Prostate gland (tissue), 2 donors: ENCODE measurements at regions not wholly inside any gene's neighbourhood (a gene's known extent, or its start where the extent isn't known, plus 50 kb on each side); places are given as distances from the start of the nearest gene placed in this dataset.

Experiments used
- POLR2A ChIP-seq: fragments of 450-650 bp; IDR thresholded peaks from one replicate; pipeline ENCODE4 v1.6.1; 2016; ENCODE audit warnings: antibody characterized with exemption, mild to moderate bottlenecking
- POLR2AphosphoS5 ChIP-seq: sonication (generic); formaldehyde crosslinking; IDR thresholded peaks from one replicate; pipeline ENCODE4 v1.6.1; 2017; ENCODE audit warnings: antibody characterized with exemption
- TF ChIP-seq, protein P1 (sequence below), 4 experiments: fragments of 200-600 bp in 2 of 4; fragments of 450-650 bp in 2 of 4; sonication (generic) in 2 of 4; IDR thresholded peaks; 1 replicate in 3 of 4; 2 replicates in 1 of 4; pipeline ENCODE4 v1.5.1; 2016 to 2019; ENCODE audit warnings: antibody characterized with exemption in 4 of 4, mild to moderate bottlenecking in 2 of 4, moderate library complexity in 2 of 4

DNA sequence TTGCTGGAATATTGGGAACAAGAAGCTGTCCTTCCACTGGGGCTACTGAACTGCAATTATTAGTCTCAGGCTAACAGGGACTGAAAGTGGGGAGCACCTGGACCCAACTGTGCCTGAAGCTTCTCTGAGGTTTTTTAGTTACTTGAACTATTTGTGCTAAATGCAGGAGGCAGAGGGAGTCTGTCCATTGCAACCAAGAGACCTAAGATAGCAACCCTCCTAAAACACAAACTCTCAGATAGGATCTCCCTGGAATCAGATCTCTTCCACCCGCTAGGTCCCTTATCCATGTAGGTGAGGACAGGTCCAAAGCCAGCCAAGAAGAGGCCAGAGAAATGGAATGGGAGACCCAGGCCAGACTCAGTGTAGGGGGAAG, 58.1 kb downstream of the NCOR2 start:
- TF ChIP-seq, protein P1, sequence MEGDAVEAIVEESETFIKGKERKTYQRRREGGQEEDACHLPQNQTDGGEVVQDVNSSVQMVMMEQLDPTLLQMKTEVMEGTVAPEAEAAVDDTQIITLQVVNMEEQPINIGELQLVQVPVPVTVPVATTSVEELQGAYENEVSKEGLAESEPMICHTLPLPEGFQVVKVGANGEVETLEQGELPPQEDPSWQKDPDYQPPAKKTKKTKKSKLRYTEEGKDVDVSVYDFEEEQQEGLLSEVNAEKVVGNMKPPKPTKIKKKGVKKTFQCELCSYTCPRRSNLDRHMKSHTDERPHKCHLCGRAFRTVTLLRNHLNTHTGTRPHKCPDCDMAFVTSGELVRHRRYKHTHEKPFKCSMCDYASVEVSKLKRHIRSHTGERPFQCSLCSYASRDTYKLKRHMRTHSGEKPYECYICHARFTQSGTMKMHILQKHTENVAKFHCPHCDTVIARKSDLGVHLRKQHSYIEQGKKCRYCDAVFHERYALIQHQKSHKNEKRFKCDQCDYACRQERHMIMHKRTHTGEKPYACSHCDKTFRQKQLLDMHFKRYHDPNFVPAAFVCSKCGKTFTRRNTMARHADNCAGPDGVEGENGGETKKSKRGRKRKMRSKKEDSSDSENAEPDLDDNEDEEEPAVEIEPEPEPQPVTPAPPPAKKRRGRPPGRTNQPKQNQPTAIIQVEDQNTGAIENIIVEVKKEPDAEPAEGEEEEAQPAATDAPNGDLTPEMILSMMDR (IDR thresholded peaks at IDR 0.05), result no peak
- TF ChIP-seq POLR2A (no peak), POLR2AphosphoS5 (no peak)
